Tibial nerve (tissue), 4 donors: ENCODE measurements at regions not wholly inside any gene's neighbourhood (a gene's known extent, or its start where the extent isn't known, plus 50 kb on each side); places are given as distances from the start of the nearest gene placed in this dataset.

Experiments used
- EP300 ChIP-seq, 2 donors: sonication (generic); formaldehyde crosslinking; IDR thresholded peaks; one replicate each; pipeline ENCODE4 v1.6.1; 2017; ENCODE audit warnings: antibody characterized with exemption in 2 of 2, mild to moderate bottlenecking in 1 of 2
- POLR2A ChIP-seq, 2 donors: fragments of 450-650 bp; IDR thresholded peaks; one replicate each; pipeline ENCODE4 v1.6.1; 2017; ENCODE audit warnings: antibody characterized with exemption in 2 of 2, mild to moderate bottlenecking in 2 of 2, moderate library complexity in 2 of 2
- TF ChIP-seq, protein P1 (sequence below), 5 experiments: fragments of 200-600 bp in 3 of 5; fragments of 450-650 bp in 2 of 5; sonication (generic) in 3 of 5; IDR thresholded peaks; one replicate each; pipeline ENCODE4 v1.5.1; 2016 to 2019; ENCODE audit warnings: antibody characterized with exemption in 5 of 5, mild to moderate bottlenecking in 3 of 5, moderate library complexity in 2 of 5

DNA sequence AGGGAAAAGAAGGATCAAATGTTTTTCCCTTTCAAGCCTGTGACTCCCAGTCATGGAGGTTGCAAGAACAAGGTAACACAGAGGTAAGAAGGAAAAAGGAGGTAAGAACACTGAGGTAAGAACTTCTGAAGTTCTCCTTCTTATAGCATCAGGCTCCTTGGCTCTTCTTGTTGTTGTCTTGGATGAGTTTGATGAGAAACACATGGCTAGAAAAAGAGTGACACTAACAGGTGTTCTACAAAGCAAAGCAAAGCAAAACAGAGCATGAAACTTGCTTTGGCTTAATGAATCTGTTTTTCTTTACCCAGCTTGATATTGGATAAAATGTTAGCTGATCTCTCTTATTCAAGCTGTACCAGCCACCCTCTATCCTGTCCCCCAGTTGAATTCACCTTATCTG, 231.2 kb upstream of the F9 start:
- TF ChIP-seq, protein P1, sequence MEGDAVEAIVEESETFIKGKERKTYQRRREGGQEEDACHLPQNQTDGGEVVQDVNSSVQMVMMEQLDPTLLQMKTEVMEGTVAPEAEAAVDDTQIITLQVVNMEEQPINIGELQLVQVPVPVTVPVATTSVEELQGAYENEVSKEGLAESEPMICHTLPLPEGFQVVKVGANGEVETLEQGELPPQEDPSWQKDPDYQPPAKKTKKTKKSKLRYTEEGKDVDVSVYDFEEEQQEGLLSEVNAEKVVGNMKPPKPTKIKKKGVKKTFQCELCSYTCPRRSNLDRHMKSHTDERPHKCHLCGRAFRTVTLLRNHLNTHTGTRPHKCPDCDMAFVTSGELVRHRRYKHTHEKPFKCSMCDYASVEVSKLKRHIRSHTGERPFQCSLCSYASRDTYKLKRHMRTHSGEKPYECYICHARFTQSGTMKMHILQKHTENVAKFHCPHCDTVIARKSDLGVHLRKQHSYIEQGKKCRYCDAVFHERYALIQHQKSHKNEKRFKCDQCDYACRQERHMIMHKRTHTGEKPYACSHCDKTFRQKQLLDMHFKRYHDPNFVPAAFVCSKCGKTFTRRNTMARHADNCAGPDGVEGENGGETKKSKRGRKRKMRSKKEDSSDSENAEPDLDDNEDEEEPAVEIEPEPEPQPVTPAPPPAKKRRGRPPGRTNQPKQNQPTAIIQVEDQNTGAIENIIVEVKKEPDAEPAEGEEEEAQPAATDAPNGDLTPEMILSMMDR (IDR thresholded peaks at IDR 0.05) = no peak
- TF ChIP-seq EP300 (IDR thresholded peaks at IDR 0.05) (no peak), POLR2A (IDR thresholded peaks at IDR 0.05) (no peak)
